CD4-positive, alpha-beta T cell treated with Interleukin-15 for 4 hours (primary cell): ENCODE measurements at regions not wholly inside any gene's neighbourhood (a gene's known extent, or its start where the extent isn't known, plus 50 kb on each side); places are given as distances from the start of the nearest gene placed in this dataset.
"Not testable (repeated sequence)": the region's sequence is repeated elsewhere in the genome, so short reads cannot be mapped to it uniquely, and the experiment has no call there.

Source experiments
- DNase-seq: peaks from one replicate; pipeline ENCODE4 v3.0.0-alpha.2; 2020; ENCODE audit warnings: low spot score

GRCh38 chr12:89775063-89775985 lies 66.7 kb upstream of the ATP2B1 start:
- no peak for DNase-seq

DNA sequence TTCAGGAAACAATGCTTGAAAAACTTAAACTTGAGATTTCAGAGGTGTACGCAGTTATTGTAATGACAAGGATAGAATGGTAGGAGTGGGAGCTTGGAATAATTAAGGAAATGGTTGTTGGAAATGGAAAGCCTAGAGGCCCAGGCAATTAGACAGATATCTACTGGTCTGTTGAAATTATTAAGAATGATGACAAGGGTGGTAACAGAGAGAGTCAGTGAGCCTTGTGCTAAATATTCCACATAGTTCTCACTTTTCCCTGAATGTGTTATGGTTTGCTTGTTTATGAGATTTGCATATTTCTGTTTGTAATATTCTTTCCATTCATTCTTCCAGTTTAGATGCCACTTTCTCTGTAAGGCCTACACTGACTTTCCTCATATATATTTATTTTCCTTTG lies 66.0 kb upstream of the ATP2B1 start:
- no peak for DNase-seq

DNA sequence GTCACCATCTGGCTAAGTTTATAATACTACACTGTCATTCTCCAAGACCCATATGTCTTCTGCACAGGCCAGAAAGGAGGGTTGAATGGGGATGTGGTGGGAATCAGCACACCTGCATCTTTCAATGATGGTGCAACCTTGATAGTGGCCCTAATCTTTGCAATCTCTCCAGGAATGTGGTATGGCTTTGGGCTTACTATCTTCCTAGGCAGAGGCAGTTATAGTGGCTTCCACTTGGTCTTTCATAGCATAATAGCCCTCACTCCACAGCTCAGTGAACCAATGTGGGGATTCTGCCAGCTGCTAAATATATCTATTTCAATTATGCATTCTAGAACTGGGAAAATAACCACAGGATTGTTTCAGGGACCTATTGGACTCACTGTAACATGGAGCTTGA lies 61.8 kb upstream of the ATP2B1 start:
- no peak for DNase-seq

DNA sequence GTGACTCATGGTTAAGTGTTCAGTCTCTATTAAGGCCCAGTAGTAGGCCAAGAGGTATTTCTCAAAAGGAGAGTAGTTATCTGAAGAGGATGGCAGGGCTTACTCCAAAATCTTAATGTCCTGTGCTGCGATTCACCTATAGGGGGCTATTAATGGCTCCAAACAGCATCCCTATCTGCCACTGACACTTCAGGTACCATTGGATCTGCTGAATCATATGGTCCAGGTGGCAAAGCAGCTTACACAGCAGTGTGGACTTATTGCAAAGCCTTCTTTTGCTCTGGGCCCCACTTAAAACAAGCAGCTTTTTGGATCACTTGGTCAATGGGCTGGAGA lies 60.8 kb upstream of the ATP2B1 start:
- DNase-seq = no peak

DNA sequence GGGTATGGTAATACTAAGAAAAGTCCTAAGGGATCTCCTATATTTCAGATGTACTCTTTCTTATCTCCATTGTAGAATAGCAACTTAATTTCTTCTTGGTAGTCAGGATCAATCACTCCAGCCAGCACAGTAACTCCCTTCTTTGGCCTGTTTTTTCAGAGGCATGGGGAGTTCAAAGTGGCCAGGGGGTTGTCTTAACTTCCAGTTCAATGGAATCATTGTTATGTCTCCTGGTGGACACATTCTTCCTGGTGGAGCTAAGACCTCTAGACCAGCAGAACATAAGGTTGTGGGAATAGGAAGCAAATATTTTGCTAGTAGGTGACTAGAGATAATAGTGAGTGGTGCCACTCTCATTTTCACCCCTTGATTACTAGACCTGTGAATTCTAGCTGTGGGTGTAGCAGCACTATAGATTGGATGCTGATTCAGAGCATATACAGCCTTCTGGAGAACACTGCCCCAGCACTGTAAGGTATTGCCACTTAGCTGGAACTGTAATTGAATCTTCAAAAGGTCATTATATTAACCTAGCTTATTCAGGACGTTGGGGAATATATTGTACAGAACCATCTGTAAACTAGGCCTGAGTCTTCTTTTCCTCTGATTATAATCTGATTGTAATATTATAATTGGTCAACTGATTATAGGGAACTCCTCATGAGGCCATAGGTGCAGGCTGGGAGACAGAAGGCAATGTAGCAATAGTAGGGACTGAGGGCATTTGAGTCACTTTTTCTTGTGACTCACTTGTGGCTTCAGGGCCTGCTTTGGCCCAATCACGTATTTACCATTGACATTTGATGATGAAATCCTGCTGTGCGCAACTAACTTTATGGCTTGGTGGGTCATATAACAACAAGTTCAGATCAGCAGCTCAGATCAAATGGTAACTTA lies 60.2 kb upstream of the ATP2B1 start:
- DNase-seq = peak; percentile 38

DNA sequence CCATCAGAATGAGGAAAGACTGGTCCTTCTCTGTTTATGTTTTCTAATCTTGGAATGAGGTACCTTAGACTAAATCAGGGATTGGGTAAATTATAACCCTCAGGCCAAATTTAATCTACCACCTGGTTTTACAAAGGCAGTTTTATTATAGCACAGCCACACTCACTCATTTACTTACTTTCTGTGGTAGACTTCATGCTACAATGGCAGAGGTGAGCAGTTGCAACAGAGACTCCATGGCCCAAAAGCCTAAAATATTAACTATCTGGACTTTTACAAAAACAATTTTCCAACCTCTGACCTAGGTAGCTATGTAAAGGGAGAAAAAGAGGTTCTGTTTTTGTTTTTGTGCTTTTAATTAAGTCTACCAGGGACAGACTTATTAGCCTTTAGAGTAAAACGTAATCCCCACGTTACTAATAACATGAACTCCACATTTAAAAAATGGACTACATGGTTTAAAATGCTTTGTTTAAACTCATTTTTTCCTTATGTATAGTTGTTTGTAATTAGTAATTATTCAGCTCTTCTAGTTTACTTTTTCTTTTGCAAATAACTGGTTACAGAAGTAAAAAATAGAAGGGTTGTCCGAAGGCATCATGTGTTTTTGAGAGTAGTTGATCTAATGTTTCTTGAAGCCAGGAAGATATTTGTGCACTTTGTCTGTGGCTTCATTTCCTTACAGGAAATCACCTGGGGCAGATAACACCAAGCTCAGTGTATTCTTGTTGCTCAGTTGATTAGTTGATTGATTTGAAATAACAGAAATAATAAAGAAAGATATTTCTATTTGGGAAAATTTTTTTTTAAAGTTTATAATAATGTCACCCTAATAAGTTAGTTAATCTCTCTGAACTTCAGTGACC lies 57.6 kb upstream of the ATP2B1 start:
- peak; percentile 41 for DNase-seq

DNA sequence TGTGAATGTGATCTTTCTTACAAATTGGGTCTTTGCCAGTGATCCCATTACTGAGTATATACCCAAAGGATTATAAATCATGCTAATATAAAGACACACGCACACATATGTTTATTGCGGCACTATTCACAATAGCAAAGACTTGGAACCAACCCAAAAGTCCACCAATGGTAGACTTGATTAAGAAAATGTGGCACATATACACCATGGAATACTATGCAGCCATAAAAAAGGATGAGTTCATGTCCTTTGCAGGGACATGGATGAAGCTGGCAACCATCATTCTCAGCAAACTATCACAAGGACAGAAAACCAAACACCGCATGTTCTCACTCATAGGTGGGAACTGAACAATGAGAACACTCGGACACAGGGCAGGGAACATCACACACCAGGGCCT lies 55.5 kb upstream of the ATP2B1 start:
- DNase-seq = not testable (repeated sequence)

DNA sequence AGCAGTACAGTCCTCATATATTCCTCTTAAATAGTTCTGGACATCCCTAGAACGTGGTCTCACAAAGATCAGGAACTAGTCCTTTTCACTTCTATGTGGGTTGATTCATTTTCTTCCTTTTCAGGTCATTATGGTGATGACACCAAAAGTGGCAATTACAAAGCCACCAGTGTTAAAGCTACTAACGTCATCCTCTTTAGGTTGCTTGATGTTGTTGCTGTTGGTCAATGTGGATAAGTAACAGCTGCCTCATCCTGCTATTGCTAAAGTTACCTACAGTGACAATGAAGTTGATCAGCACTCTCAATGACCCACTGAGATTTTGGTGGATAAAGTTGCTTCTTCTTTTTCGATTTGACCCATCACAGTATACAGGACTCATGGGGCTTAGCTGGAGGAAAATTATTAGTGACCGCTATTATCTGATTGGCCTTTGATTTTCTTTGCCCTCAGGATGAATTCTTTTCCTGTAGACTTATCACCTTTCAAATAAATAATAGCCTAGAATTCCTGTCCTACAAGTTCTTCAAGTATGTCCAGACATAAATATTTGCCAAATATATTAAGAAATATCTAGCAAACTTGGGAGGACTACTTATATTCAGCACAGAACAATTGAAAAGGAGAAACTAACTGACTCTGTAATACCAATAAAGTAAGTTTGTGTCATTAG lies 54.0 kb upstream of the ATP2B1 start:
- no peak for DNase-seq

DNA sequence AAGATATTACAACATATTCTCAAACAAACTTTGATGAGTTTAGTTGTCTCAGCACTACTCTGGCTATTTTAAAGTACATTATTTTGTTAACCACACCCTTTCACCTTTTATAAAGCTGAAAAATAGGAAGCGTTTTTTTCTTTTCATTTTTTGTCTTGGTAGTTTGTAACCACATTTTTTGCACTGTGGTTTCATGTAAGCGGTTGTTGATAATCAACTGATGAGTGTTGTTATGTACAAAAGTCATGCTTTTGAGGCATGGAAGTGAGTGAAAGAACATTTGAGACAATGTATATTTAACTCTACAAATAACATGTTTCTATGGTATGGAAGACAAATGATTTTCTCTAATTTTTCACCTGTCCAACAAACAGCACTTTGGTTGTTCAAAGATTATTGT lies 52.1 kb upstream of the ATP2B1 start:
- DNase-seq = peak; percentile 67
